SK-MEL-5 (cell line): ENCODE measurements at regions not wholly inside any gene's neighbourhood (a gene's known extent, or its start where the extent isn't known, plus 50 kb on each side); places are given as distances from the start of the nearest gene placed in this dataset.
A peak's percentile ranks its signal among the peaks of the same experiment; 100 is the strongest.

ENCODE experiments used
- DNase-seq: peaks from one replicate; pipeline ENCODE4 v3.0.0-alpha.2; 2016; ENCODE audit warnings: low read depth, low spot score
- in situ Hi-C: cut with HindIII; loops from 2 replicates; pipeline ENCODE4 v1.10.0; 2016; ENCODE audit warnings: low sequenced_read_pairs, high pct_unique_total_duplicates, low pct_unique_long_range_greater_than_20kb

DNA sequence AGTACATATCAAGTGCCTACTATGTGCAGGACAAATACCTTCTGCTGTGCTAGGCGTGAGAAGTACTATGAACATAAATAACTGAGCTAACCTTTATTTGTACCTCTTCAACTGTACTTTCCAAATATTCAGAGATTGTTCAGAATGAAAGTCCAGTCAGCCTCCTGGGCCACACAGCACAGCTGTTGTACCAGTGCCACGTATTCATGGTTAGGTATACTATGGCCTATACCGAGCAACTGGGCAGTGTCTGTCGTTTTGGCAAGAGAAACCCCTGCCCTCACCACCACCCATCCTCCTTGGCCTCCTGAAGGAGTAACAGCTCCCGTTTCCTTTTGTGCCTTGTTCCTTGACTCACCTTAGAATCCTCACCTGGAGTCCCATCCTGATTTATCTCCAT, 53.0 kb downstream of the RASSF10 start:
- DNase-seq: no peak
- in situ Hi-C loops: no loop called here

DNA sequence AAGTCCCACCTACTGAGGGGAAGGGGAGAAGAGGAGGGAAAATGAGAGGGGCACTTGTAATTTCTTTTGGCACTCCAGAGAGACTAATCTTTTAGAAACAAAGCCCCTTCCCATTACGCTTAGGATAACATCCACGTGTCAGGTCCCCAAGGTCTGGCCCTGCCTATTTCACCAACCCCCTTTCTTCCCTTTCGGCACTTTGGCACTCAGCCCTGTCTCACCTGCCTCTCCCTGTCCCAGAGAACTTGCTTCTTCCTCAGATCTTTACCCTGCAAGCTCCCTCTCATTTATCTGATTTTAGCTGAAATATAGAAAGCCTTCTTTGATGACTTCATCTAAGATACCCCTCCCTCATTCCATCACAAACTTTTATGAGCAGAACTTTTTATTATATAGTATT, 55.5 kb downstream of the RASSF10 start:
- in situ Hi-C loops: no loop called here
- no peak for DNase-seq

DNA sequence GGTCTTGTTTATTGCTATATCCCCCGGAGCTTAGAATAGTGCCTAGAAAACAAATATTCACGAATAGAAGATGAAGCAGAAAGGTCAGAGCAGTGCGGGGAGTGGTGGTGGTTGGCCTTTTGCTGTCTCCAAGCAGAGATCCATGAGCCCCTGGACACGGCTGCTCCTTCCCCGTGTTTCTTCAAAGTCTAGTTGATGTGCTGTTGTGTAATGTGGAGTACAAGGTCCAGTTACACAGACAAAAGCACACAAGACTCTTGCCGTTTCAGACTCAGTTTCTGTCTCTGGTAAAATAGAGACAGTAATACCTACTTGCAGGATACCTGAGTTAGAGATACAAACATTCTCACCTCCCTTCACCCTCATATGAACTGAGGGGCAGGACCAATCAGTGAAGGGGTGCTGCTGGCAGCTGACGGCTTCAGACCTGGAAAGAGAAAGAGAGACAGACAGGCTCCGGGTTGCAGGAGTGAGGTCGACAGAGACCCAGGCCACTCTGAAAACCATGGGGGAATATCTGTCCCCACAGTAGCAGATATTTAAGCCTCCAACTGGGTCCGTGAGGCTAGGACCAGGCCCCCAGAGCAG, 56.2 kb downstream of the RASSF10 start:
- in situ Hi-C loops: no loop called here
- no peak for DNase-seq

DNA sequence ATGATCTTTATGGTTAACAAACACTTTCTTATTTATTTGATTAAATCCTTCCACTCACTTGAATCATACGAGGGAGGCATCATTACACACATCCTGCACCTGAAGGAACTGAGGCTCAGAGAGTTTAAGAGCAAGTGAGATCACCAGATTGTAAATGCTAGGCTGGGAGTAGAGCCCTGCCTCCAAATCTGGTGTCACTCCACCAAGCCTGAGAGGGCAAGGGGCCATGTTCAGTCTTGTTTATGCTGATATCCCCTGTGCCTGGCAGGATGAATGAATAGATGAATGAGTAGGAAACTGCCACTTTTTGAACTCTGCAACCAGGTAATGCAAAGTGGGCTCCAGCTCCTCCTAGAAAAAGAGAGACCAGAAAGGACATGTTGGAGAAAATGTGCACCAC, 59.1 kb downstream of the RASSF10 start:
- in situ Hi-C loops: no loop called here
- no peak for DNase-seq

DNA sequence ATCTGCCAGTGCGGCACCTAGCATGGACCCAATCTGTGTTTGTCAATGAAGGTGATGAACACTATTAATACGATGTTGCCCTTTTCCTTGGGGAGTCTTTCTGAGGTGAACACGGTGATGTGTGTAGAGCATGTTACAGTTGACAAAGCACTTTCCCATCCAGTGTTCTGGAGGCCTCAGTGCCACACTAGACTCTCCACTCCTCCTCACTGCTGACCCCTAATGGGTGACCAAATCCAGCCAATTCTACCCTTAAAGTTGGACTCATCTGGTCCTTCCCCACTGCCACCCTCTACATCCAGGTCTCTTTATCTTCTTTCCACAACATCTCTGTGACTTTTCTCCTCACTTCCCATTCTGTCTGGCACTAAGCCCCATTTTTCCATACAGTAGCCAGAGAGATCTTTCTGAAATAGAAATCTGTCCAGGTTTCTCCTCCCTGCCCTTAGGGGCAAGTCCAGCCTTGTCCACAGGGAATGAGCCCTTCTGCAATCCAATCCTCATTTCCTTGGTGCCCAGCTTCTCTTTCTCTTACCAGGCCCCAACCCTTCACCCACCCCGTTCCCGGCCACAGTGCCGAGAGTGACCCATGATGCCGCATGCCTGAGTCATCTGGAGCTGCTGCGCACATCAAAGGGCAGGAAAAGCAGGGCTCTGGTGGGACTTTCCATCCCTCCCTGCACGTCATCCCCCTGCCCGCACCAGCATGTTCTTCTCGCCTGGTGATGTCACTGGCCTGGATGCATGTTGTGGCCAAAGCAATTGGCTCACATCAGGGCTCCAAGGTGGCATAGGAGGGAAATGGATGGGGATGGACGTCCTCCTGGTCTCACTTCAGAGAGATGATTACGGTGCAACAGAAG, 64.2 kb downstream of the RASSF10 start:
- in situ Hi-C loops: no loop called here
- DNase-seq: no peak

DNA sequence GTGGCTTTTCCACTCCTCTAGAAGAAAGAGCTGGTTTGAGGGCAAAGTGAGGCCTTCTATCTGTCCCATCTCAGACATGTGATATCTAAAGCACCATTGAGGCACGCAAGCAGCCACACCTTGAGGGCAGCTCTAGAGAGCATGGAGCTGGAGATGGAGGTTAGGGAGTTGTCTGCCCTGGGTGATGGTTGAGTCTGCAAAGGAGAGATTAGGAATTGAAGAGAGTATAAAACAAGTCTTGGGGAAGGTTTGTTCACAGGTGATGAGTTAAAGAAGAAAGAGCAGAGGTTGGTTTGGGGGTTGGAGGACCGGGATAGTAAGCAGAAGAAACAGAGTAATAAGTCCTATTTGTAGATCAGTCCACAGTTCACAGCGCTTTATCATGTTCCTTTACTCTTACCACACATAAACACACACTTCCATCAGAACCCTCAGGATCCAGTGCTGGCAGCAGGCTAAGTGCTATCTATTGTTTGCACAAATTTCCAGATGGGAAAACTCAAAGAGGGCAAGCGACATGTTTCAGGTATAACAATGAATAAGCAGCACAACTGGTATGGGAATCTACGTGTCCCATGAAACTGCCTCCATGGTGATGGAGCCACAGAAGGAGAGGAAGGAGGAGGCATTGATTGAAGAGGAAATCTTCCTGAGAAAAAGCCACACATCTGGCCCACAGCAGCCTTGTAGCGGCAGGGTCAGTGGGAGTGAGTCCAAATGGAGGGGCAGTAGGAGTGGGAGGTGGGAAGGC, 65.8 kb downstream of the RASSF10 start:
- no peak for DNase-seq
- in situ Hi-C loops: no loop called here

DNA sequence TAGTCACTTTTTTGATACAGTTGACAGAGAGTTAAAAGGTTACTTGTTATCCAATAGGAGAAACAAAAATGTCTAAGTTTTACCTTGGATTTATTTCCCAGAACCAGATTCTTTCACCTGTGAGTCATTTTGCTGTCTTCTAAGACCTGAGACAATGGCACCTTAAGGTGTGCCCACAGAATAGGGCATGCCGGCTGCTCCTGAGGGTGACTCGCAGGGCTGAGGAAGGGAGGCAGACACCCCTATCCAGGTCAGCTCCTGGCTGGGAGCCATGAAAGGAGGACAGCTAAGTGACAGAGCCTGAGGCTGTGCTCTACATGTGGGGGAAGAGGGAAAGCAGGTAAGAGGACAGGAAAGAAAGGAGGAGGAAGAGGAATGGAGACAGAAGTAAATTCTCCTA, 67.8 kb downstream of the RASSF10 start:
- in situ Hi-C loops: no loop called here
- no peak for DNase-seq

DNA sequence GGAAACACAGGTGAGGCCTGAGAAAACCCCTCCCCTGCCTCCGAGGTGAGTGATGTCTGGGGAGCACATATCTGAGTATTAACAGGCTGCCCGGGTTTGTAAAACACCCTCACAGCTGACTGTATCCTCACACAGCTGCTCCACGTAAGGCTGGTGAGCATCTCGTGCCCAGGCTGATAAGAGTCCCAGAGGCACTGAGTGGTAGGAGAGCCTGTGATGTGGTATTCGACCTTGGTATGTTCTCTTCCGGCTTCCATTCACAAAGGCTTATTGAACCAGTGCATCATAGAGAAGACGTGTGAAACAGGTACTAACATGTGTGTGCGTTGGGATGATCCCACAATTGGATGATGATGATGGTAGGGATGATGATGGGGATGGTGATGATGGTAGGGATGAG, 71.7 kb downstream of the RASSF10 start:
- no peak for DNase-seq
- in situ Hi-C loops: no loop called here

DNA sequence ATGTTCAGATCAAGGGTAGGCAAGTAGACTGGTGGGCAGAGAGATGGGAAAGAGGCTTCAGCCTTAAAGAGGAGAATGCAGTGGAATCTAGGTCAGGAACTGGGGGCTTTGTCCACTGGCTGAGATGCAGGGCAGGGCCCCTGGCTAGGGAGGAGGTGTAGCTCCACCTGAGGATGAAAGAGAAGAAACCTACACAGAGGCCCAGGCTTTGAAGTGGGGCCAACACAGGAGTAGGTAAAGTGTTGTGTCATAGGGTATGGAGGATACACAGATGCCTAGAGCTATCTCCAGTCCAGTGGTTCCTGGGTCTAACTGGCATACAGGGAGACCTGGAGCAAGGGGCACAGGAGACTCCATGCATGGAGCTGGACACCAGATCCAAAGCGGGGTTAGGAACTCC, 73.5 kb downstream of the RASSF10 start:
- no peak for DNase-seq
- in situ Hi-C loops: no loop called here

DNA sequence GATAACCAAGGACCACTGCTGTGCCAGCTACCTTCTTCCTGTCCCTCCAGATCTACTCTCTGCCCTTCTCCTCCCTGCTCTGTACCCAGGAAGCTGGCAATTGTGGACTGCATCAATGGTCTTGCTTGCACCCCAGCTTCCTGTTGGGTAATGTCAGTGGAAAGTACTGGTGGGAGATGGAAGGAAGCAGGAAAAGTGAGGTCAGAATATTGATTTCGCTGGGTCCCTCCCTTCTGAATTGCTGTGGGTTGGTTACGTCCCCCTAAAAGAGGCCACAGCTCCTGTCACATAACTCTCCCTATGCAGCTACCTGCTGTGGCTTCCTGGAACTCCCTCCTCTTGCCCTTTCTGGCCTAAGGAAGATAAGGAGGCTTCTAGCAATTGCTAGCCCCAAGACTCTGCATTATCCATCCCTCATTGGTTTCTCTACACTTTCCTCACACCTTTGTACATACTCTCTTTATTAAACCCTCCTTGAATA, 81.2 kb downstream of the RASSF10 start:
- no peak for DNase-seq
- in situ Hi-C loops: no loop called here

DNA sequence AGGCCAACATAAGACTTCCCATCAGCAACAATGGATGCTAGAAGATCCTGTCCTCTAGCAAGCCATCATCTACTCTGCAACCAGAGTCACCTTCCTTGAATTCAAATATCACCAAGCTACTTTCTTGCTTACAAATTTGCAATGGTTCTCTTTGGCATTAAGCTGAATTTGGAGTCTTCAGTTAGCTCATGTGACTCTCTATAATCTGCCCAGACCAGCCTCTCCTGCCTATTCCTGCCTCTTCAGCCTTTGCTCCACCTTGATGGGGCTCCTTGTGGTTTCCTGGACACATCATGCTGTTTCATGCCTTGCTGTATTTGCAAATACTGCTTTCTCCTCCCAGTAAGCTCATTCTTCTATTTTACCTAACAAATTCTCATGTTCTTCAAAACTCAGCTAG, 82.3 kb downstream of the RASSF10 start:
- in situ Hi-C loops: no loop called here
- DNase-seq: no peak

DNA sequence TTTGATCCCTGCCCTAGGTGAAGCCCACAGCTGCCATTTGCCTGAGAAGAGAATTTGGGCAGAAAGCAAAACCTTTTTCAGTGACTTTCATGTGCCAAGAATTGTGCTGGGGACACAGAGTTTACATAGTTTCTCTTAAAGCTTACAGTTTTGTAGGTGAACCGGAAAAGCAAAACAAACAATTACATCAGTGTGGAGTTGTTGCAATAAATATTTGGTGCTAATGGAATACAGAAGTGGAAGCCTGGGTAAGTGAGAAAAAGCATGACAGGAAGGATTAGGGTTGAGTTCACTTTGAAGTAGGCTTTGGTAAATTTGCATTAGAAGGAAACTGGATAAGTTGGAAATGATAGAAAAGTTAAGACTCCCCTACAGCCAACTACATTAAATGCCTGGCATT, 82.7 kb downstream of the RASSF10 start:
- in situ Hi-C loops: no loop called here

DNA sequence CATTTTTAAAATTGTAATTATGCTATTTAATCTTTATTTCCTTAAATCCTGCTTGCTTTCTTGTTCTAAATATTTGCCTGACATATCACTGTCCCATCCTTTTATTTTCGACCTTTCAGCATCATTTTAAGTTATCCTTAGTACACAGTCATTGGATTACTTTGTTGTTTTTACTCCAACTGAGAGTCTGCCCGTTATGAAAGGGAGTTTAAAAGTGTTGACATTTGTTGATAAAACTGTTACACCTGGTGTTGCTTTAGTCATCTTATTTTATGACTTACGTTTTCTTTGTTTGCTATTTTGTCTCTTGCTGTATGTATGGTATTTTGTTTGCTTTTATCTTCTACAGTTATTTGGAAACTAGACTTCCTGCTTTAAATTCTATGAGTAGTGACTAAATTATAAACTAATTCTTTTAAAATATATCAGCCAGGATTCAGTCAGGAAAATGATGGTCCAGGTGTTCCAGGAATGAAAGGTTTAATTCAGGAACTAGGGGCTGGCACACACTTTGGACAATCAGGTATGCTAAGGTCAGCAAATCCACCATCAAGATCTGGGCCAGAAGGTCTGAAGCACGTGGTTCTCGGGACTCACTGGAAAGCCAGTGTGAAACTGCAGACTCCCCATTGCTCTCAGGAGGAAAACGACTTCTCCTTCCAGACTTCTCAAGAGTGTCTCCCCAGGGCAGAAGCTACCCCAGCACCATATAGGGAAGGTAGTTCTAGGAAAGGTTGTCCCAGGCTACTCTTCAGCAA, 86.0 kb downstream of the RASSF10 start:
- no peak for DNase-seq
- in situ Hi-C loops: no loop called here

More for the DNA sequence above, 82.7 kb downstream of the RASSF10 start:
- DNase-seq: no peak

DNA sequence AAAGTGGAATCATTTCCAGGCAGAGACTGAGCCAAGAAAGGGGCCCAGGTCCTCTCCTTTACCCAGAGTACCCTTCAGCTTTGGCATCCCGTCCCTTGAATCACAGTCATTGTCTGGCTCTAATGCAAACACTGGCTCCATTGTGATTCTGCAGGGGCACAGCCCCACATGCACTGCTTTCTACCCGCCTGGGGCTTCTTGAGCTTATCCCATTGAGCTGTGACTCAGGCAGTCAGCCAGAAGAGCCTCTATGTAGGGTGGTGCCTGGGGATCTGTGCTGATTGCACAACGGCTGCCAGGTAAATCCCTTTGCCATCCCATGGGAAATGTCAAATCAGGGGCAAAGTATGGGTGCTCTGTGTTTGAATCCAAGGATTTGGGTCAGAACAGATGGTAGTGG, 88.9 kb downstream of the RASSF10 start:
- in situ Hi-C loops: no loop called here
- DNase-seq: peak; percentile 100

DNA sequence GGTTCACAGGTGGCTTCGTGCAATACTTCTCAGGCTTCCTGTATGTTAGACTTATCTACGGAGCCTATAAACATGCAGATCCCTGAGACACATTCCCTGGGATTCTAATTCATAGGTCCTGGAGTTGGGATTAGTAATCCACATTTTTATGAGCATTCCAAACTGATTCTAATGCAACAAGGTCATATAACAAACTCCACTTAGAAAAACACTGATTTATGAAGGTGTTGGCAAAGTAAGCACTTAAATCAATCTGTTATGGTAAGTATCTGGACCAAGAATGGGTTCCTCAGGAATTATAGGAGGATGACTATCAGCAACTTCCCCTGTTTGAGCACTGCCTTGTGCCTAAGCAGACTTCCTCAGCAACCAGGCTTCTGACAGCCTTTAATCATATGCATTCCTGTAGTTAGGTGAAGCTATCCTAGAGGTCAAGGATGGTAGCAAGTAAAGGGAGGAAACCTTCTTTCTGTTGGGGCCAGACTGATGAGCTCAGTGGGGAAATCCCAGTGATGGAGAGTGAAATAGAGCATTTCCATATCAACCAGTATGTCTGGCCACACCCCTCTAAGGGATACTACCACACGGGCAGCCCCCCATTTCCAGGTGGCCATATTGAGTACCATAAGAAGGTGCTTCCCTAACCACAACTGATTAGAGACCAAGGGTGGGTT, 89.6 kb downstream of the RASSF10 start:
- DNase-seq: no peak
- in situ Hi-C loops: no loop called here

DNA sequence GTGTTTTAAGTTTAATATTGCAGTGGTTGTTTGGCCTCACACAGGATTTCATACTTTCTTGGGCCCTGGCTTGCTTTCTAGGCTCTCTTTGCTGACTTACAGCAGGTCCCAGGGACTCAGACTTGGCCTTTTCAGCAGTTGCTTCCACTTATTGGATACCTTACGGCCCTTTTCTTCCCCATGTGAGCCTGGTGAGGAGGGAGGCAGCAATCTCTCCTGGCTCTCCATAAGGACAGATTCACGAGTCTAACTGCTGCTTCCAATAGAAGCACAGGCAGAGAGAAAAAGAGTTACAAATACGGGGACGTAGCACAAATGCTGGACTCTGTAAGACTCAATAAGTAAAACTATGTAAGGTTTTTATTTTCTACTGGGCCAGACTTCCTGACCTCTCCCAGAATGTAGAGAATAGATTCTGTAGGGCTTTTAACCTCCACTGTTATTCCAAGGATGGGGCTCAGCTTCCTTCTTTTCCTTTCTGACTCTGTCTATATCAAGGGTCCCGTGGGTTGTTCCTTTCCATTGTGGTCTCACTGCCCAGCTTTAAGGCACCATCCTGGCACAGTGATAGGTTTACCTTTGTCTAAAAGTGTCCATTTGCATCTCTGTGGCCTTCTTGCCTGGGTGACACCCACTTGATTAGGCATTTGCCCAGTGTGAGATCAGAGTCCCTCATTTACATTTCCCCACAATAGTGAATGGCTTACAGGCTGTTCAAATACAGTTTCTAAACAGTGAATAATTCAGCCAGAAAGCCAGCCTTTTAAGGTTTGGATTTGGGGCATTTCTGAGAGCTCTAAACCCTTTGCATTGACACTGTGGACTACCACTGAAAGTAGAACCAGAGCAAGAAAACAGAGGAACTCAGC, 92.8 kb downstream of the RASSF10 start:
- DNase-seq: no peak
- in situ Hi-C loops: no loop called here

DNA sequence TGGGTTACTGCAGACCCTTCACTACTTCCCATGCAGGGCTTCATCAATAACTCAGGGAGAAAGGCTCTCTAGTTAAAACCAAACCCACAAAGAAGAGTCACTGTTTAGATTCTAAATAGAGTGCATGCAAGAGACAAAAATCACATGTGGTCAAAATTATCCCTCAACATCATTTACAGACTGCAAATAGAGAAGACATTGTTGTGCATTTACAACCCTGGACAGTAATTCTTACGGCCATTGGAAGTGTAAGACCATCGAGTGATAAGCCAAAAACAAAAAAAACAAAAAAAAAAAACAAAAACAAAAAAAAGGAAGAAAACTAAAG, 93.4 kb downstream of the RASSF10 start:
- peak; percentile 85 for DNase-seq
- in situ Hi-C loops: no loop called here
